Stomach (tissue), 4 donors: ENCODE measurements at regions not wholly inside any gene's neighbourhood (a gene's known extent, or its start where the extent isn't known, plus 50 kb on each side); places are given as distances from the start of the nearest gene placed in this dataset.

Source experiments
- EP300 ChIP-seq: sonication (generic); formaldehyde crosslinking; IDR thresholded peaks from one replicate; pipeline ENCODE4 v1.6.1; 2017; ENCODE audit warnings: antibody characterized with exemption
- POLR2A ChIP-seq, 4 donors: fragments of 450-650 bp; IDR thresholded peaks; one replicate each; pipeline ENCODE4 v1.6.1; 2016; ENCODE audit warnings: antibody characterized with exemption in 4 of 4, control low read depth in 2 of 4, mild to moderate bottlenecking in 1 of 4, moderate library complexity in 1 of 4
- POLR2AphosphoS5 ChIP-seq, 3 donors: sonication (generic); formaldehyde crosslinking; IDR thresholded peaks; one replicate each; pipeline ENCODE4 v1.6.1; 2016; ENCODE audit warnings: antibody characterized with exemption in 3 of 3
- TF ChIP-seq, protein P1 (sequence below), 7 experiments: fragments of 450-650 bp in 4 of 7; fragments of 200-600 bp in 3 of 7; sonication (generic) in 3 of 7; IDR thresholded peaks; one replicate each; pipeline ENCODE4 v1.5.1; 2016 to 2019; ENCODE audit warnings: antibody characterized with exemption in 7 of 7, control low read depth in 2 of 7, mild to moderate bottlenecking in 1 of 7

- TF ChIP-seq POLR2A (IDR thresholded peaks at IDR 0.05) (no peak), POLR2AphosphoS5 (IDR thresholded peaks at IDR 0.05) (no peak), EP300 (no peak)
- TF ChIP-seq, protein P1, sequence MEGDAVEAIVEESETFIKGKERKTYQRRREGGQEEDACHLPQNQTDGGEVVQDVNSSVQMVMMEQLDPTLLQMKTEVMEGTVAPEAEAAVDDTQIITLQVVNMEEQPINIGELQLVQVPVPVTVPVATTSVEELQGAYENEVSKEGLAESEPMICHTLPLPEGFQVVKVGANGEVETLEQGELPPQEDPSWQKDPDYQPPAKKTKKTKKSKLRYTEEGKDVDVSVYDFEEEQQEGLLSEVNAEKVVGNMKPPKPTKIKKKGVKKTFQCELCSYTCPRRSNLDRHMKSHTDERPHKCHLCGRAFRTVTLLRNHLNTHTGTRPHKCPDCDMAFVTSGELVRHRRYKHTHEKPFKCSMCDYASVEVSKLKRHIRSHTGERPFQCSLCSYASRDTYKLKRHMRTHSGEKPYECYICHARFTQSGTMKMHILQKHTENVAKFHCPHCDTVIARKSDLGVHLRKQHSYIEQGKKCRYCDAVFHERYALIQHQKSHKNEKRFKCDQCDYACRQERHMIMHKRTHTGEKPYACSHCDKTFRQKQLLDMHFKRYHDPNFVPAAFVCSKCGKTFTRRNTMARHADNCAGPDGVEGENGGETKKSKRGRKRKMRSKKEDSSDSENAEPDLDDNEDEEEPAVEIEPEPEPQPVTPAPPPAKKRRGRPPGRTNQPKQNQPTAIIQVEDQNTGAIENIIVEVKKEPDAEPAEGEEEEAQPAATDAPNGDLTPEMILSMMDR (IDR thresholded peaks at IDR 0.05) = no peak
Observed at GRCh38 chrY:14255965-14256816, 200.2 kb downstream of the VCY1B start.
